MM.1S (cell line): ENCODE measurements at regions not wholly inside any gene's neighbourhood (a gene's known extent, or its start where the extent isn't known, plus 50 kb on each side); places are given as distances from the start of the nearest gene placed in this dataset.

Source experiments
- DNase-seq: peaks from one replicate; pipeline ENCODE4 v3.0.0-alpha.2; 2015
- H2AFZ ChIP-seq: fragments of 300-600 bp; sonication (generic); 2 replicates; pipeline ENCODE4 v1.6.0; 2016; ENCODE audit warnings: antibody characterized with exemption, low read length
- H3F3A ChIP-seq: fragments of 300-600 bp; sonication (generic); 2 replicates; pipeline ENCODE4 v1.6.1; 2016; ENCODE audit warnings: mild to moderate bottlenecking, antibody characterized with exemption, low read length, moderate library complexity, mixed read lengths; ENCODE audit not compliant: insufficient read depth
- H3K27ac ChIP-seq: fragments of 300-600 bp; sonication (generic); 2 replicates; pipeline ENCODE4 v1.5.1; 2016; ENCODE audit warnings: mild to moderate bottlenecking, low read length
- H3K27me3 ChIP-seq: fragments of 300-600 bp; sonication (generic); replicated peaks from 2 replicates; pipeline ENCODE4 v1.6.0; 2016; ENCODE audit warnings: low read length; ENCODE audit not compliant: insufficient read depth
- H3K36me3 ChIP-seq: fragments of 300-600 bp; sonication (generic); replicated peaks from 2 replicates; pipeline ENCODE4 v1.6.1; 2016; ENCODE audit warnings: mild to moderate bottlenecking, low read length, mixed read lengths; ENCODE audit not compliant: insufficient read depth
- H3K4me1 ChIP-seq: fragments of 300-600 bp; sonication (generic); 2 replicates; pipeline ENCODE4 v1.6.1; 2016; ENCODE audit warnings: low read length, mixed read lengths
- H3K4me2 ChIP-seq: fragments of 300-600 bp; sonication (generic); 2 replicates; pipeline ENCODE4 v1.6.0; 2016; ENCODE audit warnings: low read depth, low read length
- H3K4me3 ChIP-seq: fragments of 300-600 bp; sonication (generic); 2 replicates; pipeline ENCODE4 v1.5.1; 2016; ENCODE audit warnings: low read length, mixed read lengths
- H3K79me2 ChIP-seq: fragments of 300-600 bp; sonication (generic); 2 replicates; pipeline ENCODE4 v1.6.1; 2016; ENCODE audit warnings: mixed run types, low read length, mixed read lengths
- H3K9ac ChIP-seq: fragments of 300-600 bp; sonication (generic); 2 replicates; pipeline ENCODE4 v1.6.1; 2016; ENCODE audit warnings: low read length, mixed read lengths
- H3K9me2 ChIP-seq: fragments of 300-600 bp; sonication (generic); replicated peaks from 2 replicates; pipeline ENCODE4 v1.6.1; 2016; ENCODE audit warnings: mild to moderate bottlenecking, low read length, mixed read lengths; ENCODE audit not compliant: insufficient read depth
- H3K9me3 ChIP-seq: fragments of 300-600 bp; sonication (generic); replicated peaks from 2 replicates; pipeline ENCODE4 v1.6.1; 2016; ENCODE audit warnings: mild to moderate bottlenecking, low read length, mixed read lengths; ENCODE audit not compliant: insufficient read depth
- H4K20me1 ChIP-seq: fragments of 300-600 bp; sonication (generic); 2 replicates; pipeline ENCODE4 v1.6.1; 2016; ENCODE audit warnings: mild to moderate bottlenecking, low read length, moderate library complexity, mixed read lengths; ENCODE audit not compliant: insufficient read depth
- EZH2 ChIP-seq: fragments of 300-600 bp; sonication (generic); optimal IDR thresholded peaks from 2 replicates; pipeline ENCODE3; 2017; ENCODE audit warnings: low read depth, mild to moderate bottlenecking, antibody characterized with exemption, low read length, mixed read lengths
- EZH2phosphoT487 ChIP-seq: fragments of 300-600 bp; sonication (generic); IDR thresholded peaks from 2 replicates; pipeline ENCODE4 v1.6.1; 2018; ENCODE audit warnings: antibody characterized with exemption, low read length
- TF ChIP-seq, protein P1 (sequence below): fragments of 300-600 bp; sonication (generic); IDR thresholded peaks from 2 replicates; pipeline ENCODE4 v1.5.1; 2016; ENCODE audit warnings: antibody characterized with exemption, low read length, mixed read lengths

- TF ChIP-seq EZH2phosphoT487, result no peak
- TF ChIP-seq, protein P1, sequence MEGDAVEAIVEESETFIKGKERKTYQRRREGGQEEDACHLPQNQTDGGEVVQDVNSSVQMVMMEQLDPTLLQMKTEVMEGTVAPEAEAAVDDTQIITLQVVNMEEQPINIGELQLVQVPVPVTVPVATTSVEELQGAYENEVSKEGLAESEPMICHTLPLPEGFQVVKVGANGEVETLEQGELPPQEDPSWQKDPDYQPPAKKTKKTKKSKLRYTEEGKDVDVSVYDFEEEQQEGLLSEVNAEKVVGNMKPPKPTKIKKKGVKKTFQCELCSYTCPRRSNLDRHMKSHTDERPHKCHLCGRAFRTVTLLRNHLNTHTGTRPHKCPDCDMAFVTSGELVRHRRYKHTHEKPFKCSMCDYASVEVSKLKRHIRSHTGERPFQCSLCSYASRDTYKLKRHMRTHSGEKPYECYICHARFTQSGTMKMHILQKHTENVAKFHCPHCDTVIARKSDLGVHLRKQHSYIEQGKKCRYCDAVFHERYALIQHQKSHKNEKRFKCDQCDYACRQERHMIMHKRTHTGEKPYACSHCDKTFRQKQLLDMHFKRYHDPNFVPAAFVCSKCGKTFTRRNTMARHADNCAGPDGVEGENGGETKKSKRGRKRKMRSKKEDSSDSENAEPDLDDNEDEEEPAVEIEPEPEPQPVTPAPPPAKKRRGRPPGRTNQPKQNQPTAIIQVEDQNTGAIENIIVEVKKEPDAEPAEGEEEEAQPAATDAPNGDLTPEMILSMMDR, result no peak
- no peak for TF ChIP-seq EZH2
- no peak for DNase-seq
- Histone ChIP-seq H3K27me3 (0 out of 2 replicates have a peak, but pooled peaks cover 4% of the 10 kb centered on the region), H3K4me3 (no peak overlapping the region), H3K27ac (no peak overlapping the region), H3K36me3 (no peaks in the 10 kb centered on the region), H3K9me3 (no peaks in the 10 kb centered on the region), H4K20me1 (no peaks in the 10 kb centered on the region), H2AFZ (no peak overlapping the region), H3K79me2 (no peaks in the 10 kb centered on the region), H3K4me1 (no peaks in the 10 kb centered on the region), H3K9me2 (no peaks in the 10 kb centered on the region), H3F3A (no peaks in the 10 kb centered on the region), H3K9ac (no peak overlapping the region), H3K4me2 (no peak overlapping the region)
These were observed 79.5 kb upstream of the GALNT9 start for GRCh38 chr12:132408626-132409494.

DNA sequence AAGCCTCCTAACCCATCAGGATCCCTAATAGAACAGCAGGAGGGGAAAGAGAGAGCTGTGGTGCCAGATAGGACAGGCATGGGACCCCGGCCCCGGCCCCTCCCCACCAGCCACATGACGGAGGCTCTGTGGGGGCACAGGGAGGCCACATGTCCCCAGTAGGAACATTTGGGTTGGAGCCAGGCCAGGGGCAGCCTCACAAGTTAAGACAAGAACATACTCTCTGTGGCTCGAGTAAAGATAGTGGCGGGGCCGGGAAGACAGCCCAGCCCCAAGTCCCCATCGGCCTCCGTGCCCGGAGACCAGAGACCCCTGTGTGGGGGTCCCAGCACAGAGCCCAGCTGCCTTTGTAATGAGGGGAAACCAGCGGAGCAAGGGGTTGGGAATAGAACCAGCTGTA lies 78.6 kb upstream of the GALNT9 start:
- Histone ChIP-seq H4K20me1 (no peaks in the 10 kb centered on the region), H2AFZ (no peak overlapping the region), H3K27ac (no peak overlapping the region), H3K9me2 (no peaks in the 10 kb centered on the region), H3K9ac (no peak overlapping the region), H3K4me3 (no peak overlapping the region), H3K36me3 (no peaks in the 10 kb centered on the region), H3F3A (no peaks in the 10 kb centered on the region), H3K4me1 (no peaks in the 10 kb centered on the region), H3K79me2 (no peaks in the 10 kb centered on the region), H3K27me3 (0 out of 2 replicates have a peak, but pooled peaks cover 4% of the 10 kb centered on the region), H3K4me2 (no peak overlapping the region), H3K9me3 (no peaks in the 10 kb centered on the region)
- TF ChIP-seq, protein P1, result no peak
- TF ChIP-seq EZH2, result no peak
- no peak for TF ChIP-seq EZH2phosphoT487
- no peak for DNase-seq

- no peaks in the 10 kb centered on the region for H4K20me1 ChIP-seq
- no peaks in the 10 kb centered on the region for H3K9me3 ChIP-seq
- no peaks in the 10 kb centered on the region for H3K36me3 ChIP-seq
- no peak for DNase-seq
- H3K27ac ChIP-seq, result no peak overlapping the region
- no peak overlapping the region for H2AFZ ChIP-seq
- no peaks in the 10 kb centered on the region for H3K79me2 ChIP-seq
- H3K27me3 ChIP-seq, result 0 out of 2 replicates have a peak, but pooled peaks cover 4% of the 10 kb centered on the region
- no peak overlapping the region for H3K4me2 ChIP-seq
- H3K9me2 ChIP-seq, result no peaks in the 10 kb centered on the region
- TF ChIP-seq, protein P1, result no peak
- no peak for TF ChIP-seq EZH2
- no peak for TF ChIP-seq EZH2phosphoT487
- H3K4me1 ChIP-seq, result no peaks in the 10 kb centered on the region
- no peaks in the 10 kb centered on the region for H3F3A ChIP-seq
- no peak overlapping the region for H3K4me3 ChIP-seq
- no peak overlapping the region for H3K9ac ChIP-seq
These were observed 78.1 kb upstream of the GALNT9 start for GRCh38 chr12:132407451-132407961.
